ENCODE measurements at regions not wholly inside any gene's neighbourhood (a gene's known extent, or its start where the extent isn't known, plus 50 kb on each side); places are given as distances from the start of the nearest gene placed in this dataset.

- TF ChIP-seq CTCF (IDR thresholded peaks at IDR 0.05): no peak
- no peak for TF ChIP-seq POLR2A (IDR thresholded peaks at IDR 0.05)
These were observed 156.6 kb downstream of the RPS24 start for GRCh38 chr10:78190051-78190825.
